ENCODE measurements at regions not wholly inside any gene's neighbourhood (a gene's known extent, or its start where the extent isn't known, plus 50 kb on each side); places are given as distances from the start of the nearest gene placed in this dataset.

- H3K4me3 ChIP-seq (ENCODE audit: low read depth in 2 of 2, low read length in 1 of 2): no peak overlapping the region
- no peak overlapping the region for H3K4me2 ChIP-seq
- peaks cover 16% of the 10 kb centered on the region; the same call in 1 of the 2 replicates for H3K27me3 ChIP-seq (ENCODE audit: insufficient read depth)
- H3K79me2 ChIP-seq (ENCODE audit: insufficient read depth): no peaks in the 10 kb centered on the region
- POLR2A ChIA-PET: no interaction called here
- H3K4me1 ChIP-seq (ENCODE audit: control insufficient read depth in 1 of 2, insufficient read depth in 2 of 2, low read depth in 1 of 2, low read length in 1 of 2): no peaks in the 10 kb centered on the region
- TF ChIP-seq SMC3 (IDR thresholded peaks at IDR 0.05; ENCODE audit: low read depth, low read length) (no peak), FOXM1 (IDR thresholded peaks at IDR 0.05; ENCODE audit: low read depth) (no peak), TCF12 (IDR thresholded peaks at IDR 0.05) (no peak), JUND (IDR thresholded peaks at IDR 0.05) (no peak), YY1 (IDR thresholded peaks at IDR 0.05; ENCODE audit: low read depth) (no peak), CHD2 (IDR thresholded peaks at IDR 0.05; ENCODE audit: low read length, partially characterized antibody) (no peak), RFX5 (IDR thresholded peaks at IDR 0.05; ENCODE audit: low read length) (no peak), EZH2phosphoT487 (IDR thresholded peaks at IDR 0.05; ENCODE audit: borderline replicate concordance, low read depth) (no peak), SIN3A (IDR thresholded peaks at IDR 0.05; ENCODE audit: borderline replicate concordance, low read depth, low read length) (no peak), TAF1 (IDR thresholded peaks at IDR 0.05; ENCODE audit: borderline replicate concordance, low read depth, low read length) (no peak), MAX (IDR thresholded peaks at IDR 0.05; ENCODE audit: low read depth) (no peak), FOSL2 (IDR thresholded peaks at IDR 0.05; ENCODE audit: borderline replicate concordance, low read depth) (no peak), ELF1 (IDR thresholded peaks at IDR 0.05) (no peak), EP300 (IDR thresholded peaks at IDR 0.05; ENCODE audit: borderline replicate concordance in 1 of 2, low read depth in 1 of 2, low read length in 1 of 2) (no peak), MXI1 (IDR thresholded peaks at IDR 0.05; ENCODE audit: low read depth, low read length) (no peak)
- TF ChIP-seq, protein P1, sequence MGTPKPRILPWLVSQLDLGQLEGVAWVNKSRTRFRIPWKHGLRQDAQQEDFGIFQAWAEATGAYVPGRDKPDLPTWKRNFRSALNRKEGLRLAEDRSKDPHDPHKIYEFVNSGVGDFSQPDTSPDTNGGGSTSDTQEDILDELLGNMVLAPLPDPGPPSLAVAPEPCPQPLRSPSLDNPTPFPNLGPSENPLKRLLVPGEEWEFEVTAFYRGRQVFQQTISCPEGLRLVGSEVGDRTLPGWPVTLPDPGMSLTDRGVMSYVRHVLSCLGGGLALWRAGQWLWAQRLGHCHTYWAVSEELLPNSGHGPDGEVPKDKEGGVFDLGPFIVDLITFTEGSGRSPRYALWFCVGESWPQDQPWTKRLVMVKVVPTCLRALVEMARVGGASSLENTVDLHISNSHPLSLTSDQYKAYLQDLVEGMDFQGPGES (IDR thresholded peaks at IDR 0.05; ENCODE audit: low read depth, low read length): no peak
- TF ChIP-seq, protein P2, sequence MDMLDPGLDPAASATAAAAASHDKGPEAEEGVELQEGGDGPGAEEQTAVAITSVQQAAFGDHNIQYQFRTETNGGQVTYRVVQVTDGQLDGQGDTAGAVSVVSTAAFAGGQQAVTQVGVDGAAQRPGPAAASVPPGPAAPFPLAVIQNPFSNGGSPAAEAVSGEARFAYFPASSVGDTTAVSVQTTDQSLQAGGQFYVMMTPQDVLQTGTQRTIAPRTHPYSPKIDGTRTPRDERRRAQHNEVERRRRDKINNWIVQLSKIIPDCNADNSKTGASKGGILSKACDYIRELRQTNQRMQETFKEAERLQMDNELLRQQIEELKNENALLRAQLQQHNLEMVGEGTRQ (IDR thresholded peaks at IDR 0.05; ENCODE audit: borderline replicate concordance, low read depth, low read length): no peak
- H2AFZ ChIP-seq (ENCODE audit: low read depth): no peak overlapping the region
- H3K36me3 ChIP-seq (replicated peaks in 1 of 2; ENCODE audit: control insufficient read depth in 1 of 2, insufficient read depth in 2 of 2, low read length in 1 of 2): no peaks in the 10 kb centered on the region
- no peaks in the 10 kb centered on the region for H4K20me1 ChIP-seq (ENCODE audit: insufficient read depth)
- no peaks in the 10 kb centered on the region for H3K9me3 ChIP-seq
- CTCF ChIA-PET: no interaction called here
- H3K9ac ChIP-seq: no peak overlapping the region
- WGBS (ENCODE audit: low lambda C conversion rate): 3% methylated on average over 3 of the region's 3 CpGs
- DNase-seq: no peak
- no peaks in the 10 kb centered on the region for H3F3A ChIP-seq (replicated peaks; ENCODE audit: insufficient read depth)
- H3K27ac ChIP-seq (ENCODE audit: low read depth in 2 of 2, low read length in 1 of 2): no peak overlapping the region
- H3K9me2 ChIP-seq: no peaks in the 10 kb centered on the region
These were observed 117.0 kb upstream of the UST start for GRCh38 chr6:148629592-148630465.
